A549 (cell line): ENCODE measurements at regions not wholly inside any gene's neighbourhood (a gene's known extent, or its start where the extent isn't known, plus 50 kb on each side); places are given as distances from the start of the nearest gene placed in this dataset.

Source experiments
- ATAC-seq, 2 experiments: fragments of 200-7000 bp in 1 of 2; fragments of >200 bp in 1 of 2; cut with Nextera tagmentation in 1 of 2; cut with Tn5 transposase in 1 of 2; 3 replicates each; pipeline versions ENCODE4 v1.8.0 to v1.9.1; 2018 to 2020; ENCODE audit warnings: mild to moderate bottlenecking in 1 of 2, moderate library complexity in 1 of 2
- CTCF ChIA-PET: fragments of 300-600 bp; sonication (Branson Sonifier 250); formaldehyde crosslinking; extraction: SDS; loops from one replicate; lab custom pipeline; 2021; ENCODE audit warnings: antibody characterized with exemption, inconsistent platforms; lab: Yijun Ruan, JAX
- POLR2A ChIA-PET: fragments of 350-600 bp; formaldehyde crosslinking; extraction: SDS; loops from one replicate; lab custom pipeline; 2021; ENCODE audit warnings: antibody characterized with exemption, inconsistent platforms; lab: Yijun Ruan, JAX
- DNase-seq, 2 experiments: peaks; one replicate each; pipeline versions ENCODE4 v3.0.0 to v3.0.0-alpha.2; 2011 to 2016; ENCODE audit warnings: low read depth in 1 of 2, low spot score in 1 of 2
- FAIRE-seq: peaks from 2 replicates; lab custom pipeline; 2011; peaks lifted over from hg19 to GRCh38; lab: Jason Lieb, UNC
- H3K27ac ChIP-seq, 2 experiments: fragments of >200 bp; sonication (Bioruptor Twin); formaldehyde crosslinking; 3 replicates each; pipeline ENCODE4 v1.5.1; 2016 to 2017
- H3K4me1 ChIP-seq: fragments of >200 bp; sonication (Bioruptor Twin); formaldehyde crosslinking; 3 replicates; pipeline ENCODE4 v1.6.1; 2016
- H3K4me2 ChIP-seq: fragments of >200 bp; sonication (Bioruptor Twin); formaldehyde crosslinking; 3 replicates; pipeline ENCODE4 v1.6.1; 2016
- H3K4me3 ChIP-seq: fragments of >200 bp; sonication (Bioruptor Twin); formaldehyde crosslinking; 3 replicates; pipeline ENCODE4 v1.5.1; 2016
- H3K9me3 ChIP-seq: fragments of >200 bp; sonication (Bioruptor Twin); formaldehyde crosslinking; 3 replicates; pipeline ENCODE4 v1.6.1; 2016
- CEBPB ChIP-seq, 2 experiments: fragments of >200 bp in 1 of 2; sonication (Bioruptor Twin) in 1 of 2; formaldehyde crosslinking in 1 of 2; IDR thresholded peaks; 2 replicates each; pipeline ENCODE4 v1.6.1; 2012 to 2016
- EHF ChIP-seq: fragments of 250-450 bp; sonication (Bioruptor Pico); IDR thresholded peaks from 2 replicates; pipeline ENCODE4 v1.5.0; 2020; ENCODE audit warnings: mild to moderate bottlenecking
- EHMT2 ChIP-seq: fragments of 200-600 bp; sonication (generic); IDR thresholded peaks from 2 replicates; pipeline ENCODE4 v1.6.1; 2016; ENCODE audit warnings: antibody characterized with exemption, low read depth, mild to moderate bottlenecking, moderate library complexity
- ESRRA ChIP-seq: fragments of 150-350 bp; IDR thresholded peaks from 2 replicates; pipeline ENCODE4 v1.6.1; 2014; ENCODE audit warnings: mild to moderate bottlenecking, low read length, borderline replicate concordance
- FOXS1 ChIP-seq: fragments of 250-450 bp; sonication (Bioruptor Pico); IDR thresholded peaks from 2 replicates; pipeline ENCODE4 v1.5.0; 2020; ENCODE audit warnings: mild to moderate bottlenecking, moderate library complexity
- HMGXB4 ChIP-seq: fragments of 250-450 bp; sonication (Bioruptor Pico); IDR thresholded peaks from 2 replicates; pipeline ENCODE4 v1.5.0; 2021; ENCODE audit warnings: mild to moderate bottlenecking, moderate library complexity, borderline replicate concordance
- HOXB13 ChIP-seq: fragments of 250-450 bp; sonication (Bioruptor Pico); IDR thresholded peaks from 2 replicates; pipeline ENCODE4 v1.5.0; 2020; ENCODE audit warnings: low read depth, mild to moderate bottlenecking, moderate library complexity
- HOXB5 ChIP-seq: fragments of 250-450 bp; sonication (Bioruptor Pico); IDR thresholded peaks from 2 replicates; pipeline ENCODE4 v1.5.0; 2020; ENCODE audit warnings: mild to moderate bottlenecking, moderate library complexity
- JUN ChIP-seq, 2 experiments: fragments of >200 bp; sonication (Bioruptor Twin); formaldehyde crosslinking; IDR thresholded peaks; 2 replicates in 1 of 2; 3 replicates in 1 of 2; pipeline ENCODE4 v1.6.1; 2016 to 2017
- NFE2L2 ChIP-seq: fragments of 150-350 bp; conservative IDR thresholded peaks from 2 replicates; pipeline ENCODE4 v1.6.1; 2014; ENCODE audit warnings: low read length
- NPAS2 ChIP-seq: fragments of 250-450 bp; sonication (Bioruptor Pico); IDR thresholded peaks from 2 replicates; pipeline ENCODE4 v1.8.0; 2022; ENCODE audit warnings: mild to moderate bottlenecking, moderate library complexity, borderline replicate concordance
- NR3C1 ChIP-seq: fragments of >200 bp; sonication (Bioruptor Twin); formaldehyde crosslinking; IDR thresholded peaks from 3 replicates; pipeline ENCODE4 v1.6.1; 2017
- PBX3 ChIP-seq: IDR thresholded peaks from 2 replicates; pipeline ENCODE4 v1.6.1; 2012
- POLR2AphosphoS2 ChIP-seq: conservative IDR thresholded peaks from 2 replicates; pipeline ENCODE4 v1.6.1; 2012; ENCODE audit warnings: low read length, improper control_type of control experiment, inconsistent platforms
- RAD21 ChIP-seq, 2 experiments: fragments of >200 bp in 1 of 2; sonication (Bioruptor Twin) in 1 of 2; formaldehyde crosslinking in 1 of 2; IDR thresholded peaks in 1 of 2; conservative IDR thresholded peaks in 1 of 2; 2 replicates in 1 of 2; 3 replicates in 1 of 2; pipeline ENCODE4 v1.6.1; 2012 to 2018; ENCODE audit warnings: inconsistent platforms in 1 of 2
- RARB ChIP-seq: fragments of 250-450 bp; sonication (Bioruptor Pico); IDR thresholded peaks from 2 replicates; pipeline ENCODE4 v1.8.0; 2021; ENCODE audit warnings: mild to moderate bottlenecking, moderate library complexity
- REST ChIP-seq: fragments of 200-600 bp; sonication (generic); IDR thresholded peaks from 2 replicates; pipeline ENCODE4 v1.6.1; 2016; ENCODE audit warnings: antibody characterized with exemption, mild to moderate bottlenecking, moderate library complexity
- SMC3 ChIP-seq: fragments of >200 bp; sonication (Bioruptor Twin); formaldehyde crosslinking; IDR thresholded peaks from 3 replicates; pipeline ENCODE4 v1.6.1; 2018; ENCODE audit warnings: inconsistent platforms
- TFCP2L1 ChIP-seq: fragments of 250-450 bp; sonication (Bioruptor Pico); IDR thresholded peaks from 2 replicates; pipeline ENCODE4 v1.5.0; 2021; ENCODE audit warnings: mild to moderate bottlenecking
- TP53 ChIP-seq: fragments of 250-450 bp; sonication (Bioruptor Pico); IDR thresholded peaks from 2 replicates; pipeline ENCODE4 v1.5.0; 2021; ENCODE audit warnings: mild to moderate bottlenecking, moderate library complexity
- ZNF302 ChIP-seq: fragments of 250-450 bp; sonication (Bioruptor Pico); IDR thresholded peaks from 2 replicates; pipeline ENCODE4 v1.9.0; 2021; ENCODE audit warnings: inconsistent platforms, mild to moderate bottlenecking, moderate library complexity
- WGBS: methylation state at CpG from one replicate; pipeline ENCODE4 v1.1.6; 2017; ENCODE audit errors: missing lambda C conversion rate; 5-methylcytosine and 5-hydroxymethylcytosine counted together

GRCh38 chr17:33944412-33944811 lies 310.7 kb upstream of the CCL2 start:
- FAIRE-seq (no peak), DNase-seq (no peak), ATAC-seq (no peak)
- POLR2A ChIA-PET, result no interaction called here
- Histone ChIP-seq H3K4me2 (no peak overlapping the region), H3K9me3 (no peaks in the 10 kb centered on the region), H3K27ac (no peak overlapping the region), H3K4me3 (no peak overlapping the region), H3K4me1 (no peaks in the 10 kb centered on the region)
- WGBS, result 2% methylated on average over 4 of the region's 4 CpGs
- no peak for TF ChIP-seq HOXB5
- no peak for TF ChIP-seq REST
- no peak for TF ChIP-seq EHMT2
- no peak for TF ChIP-seq NPAS2 (CRISPR knock-in tag)
- no peak for TF ChIP-seq EHF (CRISPR knock-in tag)
- no peak for TF ChIP-seq PBX3
- TF ChIP-seq NR3C1, result no peak
- TF ChIP-seq FOXS1 (CRISPR knock-in tag), result no peak
- no peak for TF ChIP-seq ZNF302 (CRISPR knock-in tag)
- TF ChIP-seq HMGXB4 (CRISPR knock-in tag), result no peak
- TF ChIP-seq TFCP2L1 (CRISPR knock-in tag), result no peak
- TF ChIP-seq RARB (CRISPR knock-in tag), result no peak
- TF ChIP-seq HOXB13 (CRISPR knock-in tag), result no peak
- no peak for TF ChIP-seq CEBPB (IDR thresholded peaks at IDR 0.05)
- no peak for TF ChIP-seq ESRRA
- no peak for TF ChIP-seq SMC3
- TF ChIP-seq POLR2AphosphoS2, result no peak
- TF ChIP-seq TP53 (CRISPR knock-in tag), result no peak
- TF ChIP-seq JUN (IDR thresholded peaks at IDR 0.05), result no peak
- CTCF ChIA-PET, result interaction anchor here (0.6 to 1.8 kb wide), 3 partner anchors 9 to 123 kb away, joined by 3 to 8 read pairs (median 4); no protein-coding TSS in a partner anchor

DNA sequence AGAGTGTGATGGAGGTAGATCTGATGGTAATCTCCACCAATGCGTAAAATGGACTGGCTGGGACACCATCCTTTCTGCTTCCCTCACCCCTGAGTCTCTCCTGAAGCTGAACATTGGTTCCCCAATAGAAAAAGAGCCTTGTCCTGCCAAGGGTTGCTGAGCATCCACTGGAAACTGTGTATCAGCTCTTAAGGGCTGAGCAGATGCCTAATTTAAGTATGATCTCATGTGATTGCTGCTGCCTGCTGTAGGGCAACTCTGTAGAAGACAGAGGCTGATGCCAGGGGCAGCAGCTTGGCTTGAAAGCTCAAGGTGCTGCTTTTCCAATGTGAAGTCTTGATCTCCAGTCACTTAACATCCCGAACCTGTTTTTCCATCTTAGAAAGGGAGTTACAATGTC lies 310.3 kb upstream of the CCL2 start:
- ChIA-PET POLR2A (no interaction called here), CTCF (interaction anchor here (0.6 to 1.8 kb wide), 3 partner anchors 9 to 122 kb away, joined by 3 to 8 read pairs (median 4); no protein-coding TSS in a partner anchor)
- DNase-seq, result no peak
- FAIRE-seq, result no peak
- 0% methylated on average over 2 of the region's 2 CpGs for WGBS
- H3K27ac ChIP-seq, result no peak overlapping the region
- TF ChIP-seq NPAS2 (CRISPR knock-in tag) (no peak), REST (no peak), EHMT2 (no peak), NR3C1 (no peak), RAD21 (conservative IDR thresholded peaks at IDR 0.05 in 1 of 2, IDR thresholded peaks at IDR 0.05 in 1 of 2) (no peak), NFE2L2 (no peak)
- ATAC-seq, result no peak
- H3K4me2 ChIP-seq, result no peak overlapping the region
- H3K9me3 ChIP-seq, result no peaks in the 10 kb centered on the region
- H3K4me1 ChIP-seq, result no peaks in the 10 kb centered on the region
- no peak overlapping the region for H3K4me3 ChIP-seq
